ENCODE measurements at regions not wholly inside any gene's neighbourhood (a gene's known extent, or its start where the extent isn't known, plus 50 kb on each side); places are given as distances from the start of the nearest gene placed in this dataset.
"Not testable (repeated sequence)": the region's sequence is repeated elsewhere in the genome, so short reads cannot be mapped to it uniquely, and the experiment has no call there.

DNA sequence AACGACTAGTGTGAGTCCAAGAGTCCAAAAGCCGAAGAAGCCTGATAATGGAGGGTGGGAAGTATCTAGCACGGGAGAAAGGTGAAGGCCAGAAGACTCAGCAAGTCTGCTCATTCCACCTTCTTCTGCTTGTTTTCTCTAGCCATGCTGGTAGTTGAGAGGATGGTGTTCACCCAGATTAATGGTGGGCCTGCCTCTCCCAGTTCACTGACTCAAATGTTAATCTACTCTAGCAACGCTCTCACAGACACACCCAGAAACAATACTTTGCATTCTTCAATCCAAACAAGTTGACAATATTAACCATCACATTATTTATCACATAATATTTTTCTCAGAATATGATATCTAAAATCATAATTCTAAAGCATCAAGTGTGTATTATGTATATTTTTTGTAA, 1055.1 kb upstream of the PCDH10 start:
- TF ChIP-seq, protein P1, sequence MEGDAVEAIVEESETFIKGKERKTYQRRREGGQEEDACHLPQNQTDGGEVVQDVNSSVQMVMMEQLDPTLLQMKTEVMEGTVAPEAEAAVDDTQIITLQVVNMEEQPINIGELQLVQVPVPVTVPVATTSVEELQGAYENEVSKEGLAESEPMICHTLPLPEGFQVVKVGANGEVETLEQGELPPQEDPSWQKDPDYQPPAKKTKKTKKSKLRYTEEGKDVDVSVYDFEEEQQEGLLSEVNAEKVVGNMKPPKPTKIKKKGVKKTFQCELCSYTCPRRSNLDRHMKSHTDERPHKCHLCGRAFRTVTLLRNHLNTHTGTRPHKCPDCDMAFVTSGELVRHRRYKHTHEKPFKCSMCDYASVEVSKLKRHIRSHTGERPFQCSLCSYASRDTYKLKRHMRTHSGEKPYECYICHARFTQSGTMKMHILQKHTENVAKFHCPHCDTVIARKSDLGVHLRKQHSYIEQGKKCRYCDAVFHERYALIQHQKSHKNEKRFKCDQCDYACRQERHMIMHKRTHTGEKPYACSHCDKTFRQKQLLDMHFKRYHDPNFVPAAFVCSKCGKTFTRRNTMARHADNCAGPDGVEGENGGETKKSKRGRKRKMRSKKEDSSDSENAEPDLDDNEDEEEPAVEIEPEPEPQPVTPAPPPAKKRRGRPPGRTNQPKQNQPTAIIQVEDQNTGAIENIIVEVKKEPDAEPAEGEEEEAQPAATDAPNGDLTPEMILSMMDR (IDR thresholded peaks at IDR 0.05; ENCODE audit: low read depth, low read length): no peak
- Histone ChIP-seq H3K27ac (ENCODE audit: low read depth, low read length) (no peak overlapping the region), H3K9me3 (ENCODE audit: control insufficient read depth, insufficient read depth, low read length) (no peaks in the 10 kb centered on the region), H3K27me3 (ENCODE audit: control insufficient read depth, insufficient read depth, low read length) (no peaks in the 10 kb centered on the region), H3K4me3 (ENCODE audit: low read depth, low read length) (no peak overlapping the region)
- no peak for DNase-seq (ENCODE audit: low read depth, low spot score)
- CTCF ChIA-PET: no interaction called here
- POLR2A ChIA-PET: no interaction called here

DNA sequence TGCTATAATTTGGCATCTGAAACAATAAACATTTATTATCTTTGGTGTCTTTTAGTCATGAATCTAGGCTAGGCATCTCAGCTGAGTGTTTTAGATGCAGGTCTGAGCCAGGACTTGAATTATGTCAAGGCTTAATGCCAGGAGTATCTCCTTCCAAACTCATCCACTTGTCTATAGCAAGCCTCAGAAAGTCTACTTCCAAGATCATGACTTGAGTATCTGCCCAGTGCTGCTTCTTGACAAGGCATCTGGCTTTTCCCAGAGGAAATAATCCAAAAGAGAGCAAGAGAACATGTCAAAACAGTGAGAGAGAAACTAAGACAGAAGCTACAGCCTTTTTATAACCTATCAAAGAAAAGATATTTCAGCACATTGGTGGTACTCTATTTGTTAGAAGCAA, 1052.1 kb upstream of the PCDH10 start:
- DNase-seq (ENCODE audit: low read depth, low spot score): no peak
- TF ChIP-seq, protein P1 (IDR thresholded peaks at IDR 0.05; ENCODE audit: low read depth, low read length): no peak
- ChIA-PET CTCF (no interaction called here), POLR2A (no interaction called here)
- no peaks in the 10 kb centered on the region for H3K27me3 ChIP-seq (ENCODE audit: control insufficient read depth, insufficient read depth, low read length)
- no peak overlapping the region for H3K27ac ChIP-seq (ENCODE audit: low read depth, low read length)
- H3K4me3 ChIP-seq (ENCODE audit: low read depth, low read length): no peak overlapping the region
- H3K9me3 ChIP-seq (ENCODE audit: control insufficient read depth, insufficient read depth, low read length): no peaks in the 10 kb centered on the region

DNA sequence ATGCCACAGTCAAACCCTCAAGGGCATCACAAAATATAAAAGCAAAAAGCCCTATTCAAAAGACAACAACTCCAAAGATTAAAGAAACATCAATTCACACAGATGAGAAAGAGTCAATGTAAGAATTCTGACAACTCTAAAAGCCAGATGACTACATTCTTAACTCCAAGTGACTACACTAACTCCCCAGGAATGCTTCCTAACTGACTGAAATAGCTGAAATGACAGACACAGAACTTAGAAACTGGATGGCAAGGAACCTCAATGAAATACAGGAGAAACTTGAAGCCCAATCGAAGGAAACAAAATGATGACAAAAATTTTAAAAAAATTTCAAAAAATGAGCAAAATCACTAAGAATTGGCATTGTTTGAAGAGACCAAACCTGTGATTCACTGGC, 1047.6 kb upstream of the PCDH10 start:
- H3K4me3 ChIP-seq (ENCODE audit: low read depth, low read length): no peak overlapping the region
- TF ChIP-seq, protein P1 (IDR thresholded peaks at IDR 0.05; ENCODE audit: low read depth, low read length): no peak
- no peak overlapping the region for H3K27ac ChIP-seq (ENCODE audit: low read depth, low read length)
- H3K27me3 ChIP-seq (ENCODE audit: control insufficient read depth, insufficient read depth, low read length): no peaks in the 10 kb centered on the region
- POLR2A ChIA-PET: no interaction called here
- no peaks in the 10 kb centered on the region for H3K9me3 ChIP-seq (ENCODE audit: control insufficient read depth, insufficient read depth, low read length)
- DNase-seq (ENCODE audit: low read depth, low spot score): no peak
- CTCF ChIA-PET: no interaction called here

DNA sequence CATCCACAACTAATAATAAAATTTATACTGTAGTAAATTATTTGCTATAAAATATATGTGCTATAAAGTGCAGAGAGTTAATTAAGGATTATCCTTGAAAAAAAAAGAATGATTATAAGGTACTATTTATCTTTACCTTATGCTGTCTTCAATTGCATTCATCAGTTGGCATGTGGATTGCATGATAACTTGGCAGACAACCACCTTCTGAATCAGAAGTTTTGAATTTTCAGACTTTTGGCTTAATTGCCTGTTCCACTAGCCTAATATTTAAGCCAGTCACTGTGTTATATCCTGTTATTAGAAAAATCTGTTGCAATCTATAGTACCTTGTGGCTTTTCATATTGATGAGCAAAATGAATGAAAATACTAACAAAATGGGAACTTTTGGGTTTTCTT, 1040.3 kb upstream of the PCDH10 start:
- H3K27me3 ChIP-seq (ENCODE audit: control insufficient read depth, insufficient read depth, low read length): no peaks in the 10 kb centered on the region
- DNase-seq (ENCODE audit: low read depth, low spot score): no peak
- POLR2A ChIA-PET: no interaction called here
- TF ChIP-seq, protein P1 (IDR thresholded peaks at IDR 0.05; ENCODE audit: low read depth, low read length): no peak
- CTCF ChIA-PET: no interaction called here
- no peaks in the 10 kb centered on the region for H3K9me3 ChIP-seq (ENCODE audit: control insufficient read depth, insufficient read depth, low read length)
- H3K4me3 ChIP-seq (ENCODE audit: low read depth, low read length): no peak overlapping the region
- H3K27ac ChIP-seq (ENCODE audit: low read depth, low read length): no peak overlapping the region

DNA sequence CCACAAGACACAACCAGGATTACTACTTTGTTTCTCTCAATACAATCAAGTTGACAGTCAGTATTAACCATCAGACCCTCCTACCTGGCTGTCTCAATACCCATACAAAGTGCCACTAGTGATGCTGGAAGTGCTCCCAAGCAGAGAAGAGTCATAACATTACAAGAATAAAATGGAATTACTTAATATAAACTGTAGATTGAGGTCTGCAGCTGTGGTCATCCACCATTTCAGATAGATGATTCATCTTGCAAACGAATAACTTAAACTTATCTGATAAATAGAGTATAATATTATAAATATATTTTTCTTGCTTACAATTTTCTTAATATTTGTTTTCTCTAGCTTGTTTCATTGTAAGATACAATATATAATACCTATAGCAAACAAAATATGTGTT, 1034.2 kb upstream of the PCDH10 start:
- peak; percentile 36 for DNase-seq (ENCODE audit: low read depth, low spot score)
- Histone ChIP-seq H3K4me3 (ENCODE audit: low read depth, low read length) (no peak overlapping the region), H3K9me3 (ENCODE audit: control insufficient read depth, insufficient read depth, low read length) (no peaks in the 10 kb centered on the region), H3K27ac (ENCODE audit: low read depth, low read length) (peak overlapping the region; percentile 34), H3K27me3 (ENCODE audit: control insufficient read depth, insufficient read depth, low read length) (no peaks in the 10 kb centered on the region)
- POLR2A ChIA-PET: no interaction called here
- TF ChIP-seq, protein P1 (IDR thresholded peaks at IDR 0.05; ENCODE audit: low read depth, low read length): no peak
- CTCF ChIA-PET: no interaction called here

DNA sequence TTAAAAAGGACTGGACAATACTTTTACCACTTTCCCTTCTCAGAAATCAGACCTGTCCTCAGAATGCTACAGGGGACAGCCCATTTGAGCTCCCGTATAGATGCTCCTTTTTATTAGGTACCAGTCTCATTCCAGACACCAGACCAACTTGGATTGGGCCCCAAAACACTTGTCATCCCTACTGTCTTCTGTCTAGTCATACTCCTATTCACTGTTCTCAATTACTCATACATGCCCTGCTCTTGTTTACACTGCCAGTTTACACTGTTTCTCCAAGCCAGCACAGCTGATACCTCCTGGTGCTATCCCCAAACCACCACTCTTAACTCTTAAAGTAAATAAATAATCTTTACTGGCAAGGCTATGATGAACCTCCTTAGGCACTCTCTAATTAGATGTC, 1026.4 kb upstream of the PCDH10 start:
- H3K4me3 ChIP-seq (ENCODE audit: low read depth, low read length); CTCF ChIA-PET; DNase-seq (ENCODE audit: low read depth, low spot score); H3K27ac ChIP-seq (ENCODE audit: low read depth, low read length); POLR2A ChIA-PET; H3K27me3 ChIP-seq (ENCODE audit: control insufficient read depth, insufficient read depth, low read length); H3K9me3 ChIP-seq (ENCODE audit: control insufficient read depth, insufficient read depth, low read length): not testable (repeated sequence)

All from AG04450 (cell line).